Kidney (tissue), 13 donors: ENCODE measurements at regions not wholly inside any gene's neighbourhood (a gene's known extent, or its start where the extent isn't known, plus 50 kb on each side); places are given as distances from the start of the nearest gene placed in this dataset.

Experiments
- DNase-seq, 5 donors: peaks; one replicate each; pipeline ENCODE4 v3.0.0-alpha.2; 2013 to 2020
- FAIRE-seq: peaks from 2 replicates; lab custom pipeline; 2012; peaks lifted over from hg19 to GRCh38; lab: Jason Lieb, UNC
- H3K27ac ChIP-seq, 2 donors: one replicate each; pipeline ENCODE4 v1.7.0; 2013; ENCODE audit warnings: low read depth in 2 of 2, low read length in 2 of 2, inconsistent platforms in 1 of 2
- H3K27me3 ChIP-seq: one replicate; pipeline ENCODE4 v1.7.1; 2013; ENCODE audit warnings: low read length, inconsistent platforms; ENCODE audit not compliant: control insufficient read depth, insufficient read depth
- H3K36me3 ChIP-seq, 3 donors: one replicate each; pipeline versions ENCODE4 v1.7.0 to v1.7.1; 2013; ENCODE audit warnings: low read length in 3 of 3, control low read depth in 1 of 3, inconsistent platforms in 1 of 3; ENCODE audit not compliant: insufficient read depth in 3 of 3, control insufficient read depth in 2 of 3
- H3K4me1 ChIP-seq, 3 donors: one replicate each; pipeline versions ENCODE4 v1.7.0 to v1.7.1; 2013; ENCODE audit warnings: low read length in 3 of 3, inconsistent platforms in 1 of 3, low read depth in 1 of 3; ENCODE audit not compliant: control insufficient read depth in 2 of 3, insufficient read depth in 2 of 3
- H3K4me3 ChIP-seq, 3 donors: one replicate each; pipeline versions ENCODE4 v1.7.0 to v1.8.1; 2013; ENCODE audit warnings: low read length in 3 of 3, control low read depth in 1 of 3, inconsistent platforms in 1 of 3
- H3K9ac ChIP-seq, 3 donors: one replicate each; pipeline versions ENCODE4 v1.7.0 to v1.7.1; 2013; ENCODE audit warnings: low read length in 3 of 3, control low read depth in 1 of 3, inconsistent platforms in 1 of 3
- H3K9me3 ChIP-seq, 3 donors: one replicate each; pipeline versions ENCODE4 v1.7.0 to v1.7.1; 2013; ENCODE audit warnings: low read length in 3 of 3, control low read depth in 1 of 3, inconsistent platforms in 1 of 3; ENCODE audit not compliant: control insufficient read depth in 2 of 3, insufficient read depth in 1 of 3
- CTCF ChIP-seq: IDR thresholded peaks from 3 replicates; pipeline ENCODE4 v1.5.1; 2012; ENCODE audit warnings: mild to moderate bottlenecking, moderate library complexity, borderline replicate concordance; ENCODE audit not compliant: insufficient read depth; ENCODE audit errors: extremely low read depth
- intact Hi-C: fragments of 100-400 bp; cut with DNase I; formaldehyde crosslinking; loops from one replicate; pipeline ENCODE4 v1.11.1; 2022
- donor health status: control.
- donor health status: control.
- donor health status: control.
- donor health status: control.
- donor health status: control.
- donor health status: DM: yes; HTN: yes; CAD: no.
- donor health status: Normal renal cell carcinoma (clear cell type).

- intact Hi-C loops, result no loop called here
These were observed 210.9 kb upstream of the OSR1 start for GRCh38 chr2:19569300-19569791.

GRCh38 chr2:19568809-19569208 lies 210.4 kb upstream of the OSR1 start:
- TF ChIP-seq CTCF, result no peak
- intact Hi-C loops, result no loop called here
- Histone ChIP-seq H3K4me1 (no peaks in the 10 kb centered on the region), H3K27me3 (no peaks in the 10 kb centered on the region), H3K9me3 (no peaks in the 10 kb centered on the region), H3K4me3 (no peak overlapping the region), H3K27ac (no peak overlapping the region), H3K9ac (no peak overlapping the region), H3K36me3 (no peaks in the 10 kb centered on the region)
- DNase-seq, result no peak
- FAIRE-seq, result no peak

More at GRCh38 chr2:19569300-19569791, 210.9 kb upstream of the OSR1 start:
- Histone ChIP-seq H3K27ac (no peak overlapping the region), H3K36me3 (no peaks in the 10 kb centered on the region), H3K4me1 (no peaks in the 10 kb centered on the region), H3K9me3 (no peaks in the 10 kb centered on the region), H3K4me3 (no peak overlapping the region), H3K9ac (no peak overlapping the region), H3K27me3 (no peaks in the 10 kb centered on the region)
- TF ChIP-seq CTCF, result no peak
- DNase-seq (no peak), FAIRE-seq (no peak)

GRCh38 chr2:19560785-19561184 lies 202.4 kb upstream of the OSR1 start:
- FAIRE-seq (no peak), DNase-seq (no peak)
- TF ChIP-seq CTCF, result no peak

More at GRCh38 chr2:19560785-19561184, 202.4 kb upstream of the OSR1 start:
- intact Hi-C loops, result no loop called here
- Histone ChIP-seq H3K36me3 (no peaks in the 10 kb centered on the region), H3K9me3 (no peaks in the 10 kb centered on the region), H3K27ac (no peak overlapping the region), H3K9ac (no peak overlapping the region), H3K27me3 (no peaks in the 10 kb centered on the region), H3K4me1 (no peaks in the 10 kb centered on the region), H3K4me3 (no peak overlapping the region)
